ENCODE measurements at regions not wholly inside any gene's neighbourhood (a gene's known extent, or its start where the extent isn't known, plus 50 kb on each side); places are given as distances from the start of the nearest gene placed in this dataset.
"Not testable (repeated sequence)": the region's sequence is repeated elsewhere in the genome, so short reads cannot be mapped to it uniquely, and the experiment has no call there.

DNA sequence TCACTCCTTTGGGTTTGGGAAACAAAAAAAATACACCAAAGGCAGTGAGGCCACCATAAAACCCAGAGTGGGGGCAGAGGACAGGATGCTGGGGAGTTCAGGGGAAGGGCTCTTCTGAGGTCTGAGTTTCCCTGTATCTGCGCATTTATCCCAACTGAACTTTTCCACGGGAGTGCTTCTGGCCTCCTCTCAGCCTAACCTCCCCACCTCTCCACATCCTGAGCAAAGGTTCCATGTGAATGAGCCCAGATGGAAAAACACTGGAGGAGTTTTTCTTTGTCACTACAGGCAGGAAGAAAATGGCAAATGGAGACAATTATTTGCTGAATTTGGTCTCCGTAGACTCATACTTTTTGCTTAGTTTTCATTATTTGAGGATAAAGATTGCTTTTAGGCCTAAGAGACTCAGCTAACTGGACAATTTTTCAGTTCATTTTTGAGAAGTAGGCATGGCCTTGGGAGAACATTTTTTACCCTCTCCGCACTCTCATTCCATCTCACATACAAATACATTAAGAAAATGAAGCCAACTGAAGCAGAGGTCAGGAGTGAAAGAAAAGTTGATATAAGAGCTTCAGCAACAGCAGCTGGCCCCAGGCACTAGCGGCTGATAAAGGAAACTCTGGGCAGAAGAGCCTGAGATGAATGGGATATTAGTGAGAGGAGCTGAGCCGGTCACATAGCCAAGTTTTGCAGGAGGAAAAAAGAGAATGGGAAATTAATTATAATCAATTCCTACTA lies 82.6 kb upstream of the CYP1B1 start:
- in situ Hi-C loops (cut with HindIII; ENCODE audit: low pct_ligation_motif_present, low pct_unique_long_range_greater_than_20kb, low sequenced_read_pairs) = no loop called here
- DNase-seq = no peak

DNA sequence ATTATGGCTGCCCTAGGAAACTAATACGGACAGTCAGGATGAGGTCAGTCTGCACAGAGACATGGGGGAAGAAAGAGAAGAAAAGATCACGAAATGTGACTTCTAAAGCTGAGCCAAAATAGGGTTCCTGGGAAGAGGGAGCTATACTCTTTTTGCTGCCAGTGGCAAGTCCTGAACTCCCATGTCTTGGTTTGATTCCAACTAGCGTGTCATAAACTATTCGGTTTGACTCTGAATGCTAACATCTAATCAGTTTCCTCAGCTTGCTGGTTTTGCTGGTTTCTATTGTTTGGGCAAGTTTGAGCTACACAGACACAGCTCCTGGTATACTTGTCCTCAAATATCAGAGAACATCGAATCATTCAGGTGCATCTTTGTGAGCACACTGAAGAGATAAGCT lies 80.5 kb upstream of the CYP1B1 start:
- no peak for DNase-seq

DNA sequence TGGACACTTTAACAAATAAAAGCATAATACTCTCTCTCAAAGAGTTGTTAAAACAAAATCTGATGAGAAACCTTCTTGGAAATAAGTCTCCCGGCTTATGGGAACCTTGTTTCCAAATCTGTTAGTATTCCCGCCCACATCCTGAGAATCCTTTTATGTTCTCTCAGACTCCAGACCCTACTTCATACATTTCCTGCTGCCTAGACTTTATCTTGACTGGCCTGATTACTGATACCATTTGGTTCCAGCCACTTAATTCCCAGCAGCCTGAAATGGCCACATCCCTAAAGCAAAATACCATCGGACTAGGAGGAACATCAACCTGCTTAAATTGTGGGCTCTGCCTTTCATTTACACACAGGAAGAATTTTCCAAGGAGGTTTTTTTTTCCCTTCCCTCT lies 79.1 kb upstream of the CYP1B1 start:
- DNase-seq = no peak
- in situ Hi-C loops (cut with HindIII; ENCODE audit: low pct_ligation_motif_present, low pct_unique_long_range_greater_than_20kb, low sequenced_read_pairs) = no loop called here

More for the DNA sequence above, 80.5 kb upstream of the CYP1B1 start:
- in situ Hi-C loops (cut with HindIII; ENCODE audit: low pct_ligation_motif_present, low pct_unique_long_range_greater_than_20kb, low sequenced_read_pairs) = no loop called here

DNA sequence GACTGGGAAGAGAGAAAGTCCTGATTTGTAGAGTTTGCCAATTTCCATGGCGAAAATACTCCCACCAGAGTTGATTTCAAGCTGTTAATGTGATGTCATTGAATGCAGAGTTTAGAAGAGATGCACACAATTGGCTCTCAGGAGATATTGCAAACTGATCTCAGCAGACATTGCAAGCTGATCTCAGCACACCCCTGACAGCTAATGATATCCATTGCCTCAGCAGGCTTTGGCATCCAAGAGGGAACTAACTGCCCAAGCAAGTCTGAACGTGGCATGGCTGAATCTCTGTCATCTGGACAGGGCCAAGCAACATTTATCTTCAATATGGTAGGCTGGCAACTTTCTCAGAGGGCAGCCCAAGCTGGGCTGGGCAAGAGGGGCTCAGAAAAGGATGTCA lies 78.4 kb upstream of the CYP1B1 start:
- DNase-seq = no peak
- in situ Hi-C loops (cut with HindIII; ENCODE audit: low pct_ligation_motif_present, low pct_unique_long_range_greater_than_20kb, low sequenced_read_pairs) = no loop called here

DNA sequence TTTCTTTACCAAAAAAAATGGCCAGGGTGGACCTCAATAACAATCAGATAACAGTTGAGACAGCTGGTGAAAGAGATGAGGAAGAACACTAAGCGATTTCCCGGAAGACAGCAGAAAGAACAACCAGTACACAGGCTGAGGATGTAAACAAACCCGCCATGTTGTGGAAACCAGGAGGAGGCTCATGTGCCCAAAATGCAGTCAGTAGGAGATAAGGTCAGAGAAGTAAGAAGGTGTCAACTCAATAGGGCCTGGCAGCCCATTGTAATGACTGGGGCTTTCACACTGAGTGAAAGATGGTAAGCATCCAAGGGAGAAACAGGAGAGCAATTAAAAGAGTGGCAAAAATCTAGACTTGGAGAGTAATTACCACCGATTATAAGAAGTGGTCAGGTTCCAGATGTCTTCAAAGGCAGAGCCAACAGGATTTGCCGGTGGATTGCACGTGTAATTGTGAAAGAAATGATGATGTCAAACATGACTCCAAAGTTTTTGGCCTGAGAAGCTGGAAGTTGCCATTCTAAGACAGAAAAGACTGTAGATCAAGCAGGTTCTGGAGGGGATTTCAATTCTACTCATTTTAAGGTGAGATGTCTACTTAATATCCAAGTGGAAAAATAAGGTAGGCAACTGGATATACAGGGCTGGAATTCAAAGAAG lies 77.7 kb upstream of the CYP1B1 start:
- no peak for DNase-seq
- in situ Hi-C loops (cut with HindIII; ENCODE audit: low pct_ligation_motif_present, low pct_unique_long_range_greater_than_20kb, low sequenced_read_pairs) = no loop called here

DNA sequence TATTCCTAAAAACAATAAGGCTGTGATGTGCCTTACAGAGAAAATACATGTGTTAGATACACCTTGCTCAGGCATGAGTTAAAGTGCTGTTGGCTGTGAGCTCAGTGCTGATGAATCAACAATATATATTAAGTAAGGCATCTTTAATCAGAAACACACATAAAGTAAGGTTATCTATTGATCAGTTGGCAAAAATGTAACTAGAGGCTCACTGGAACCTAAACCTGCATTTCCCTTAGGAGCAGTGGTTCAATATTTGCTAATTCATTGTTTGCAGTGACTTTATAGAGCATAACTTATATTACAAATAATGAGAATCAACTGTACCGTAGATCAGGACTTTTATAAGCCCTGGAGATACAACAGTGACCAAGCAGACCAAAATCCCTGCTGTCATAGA lies 77.0 kb upstream of the CYP1B1 start:
- in situ Hi-C loops (cut with HindIII; ENCODE audit: low pct_ligation_motif_present, low pct_unique_long_range_greater_than_20kb, low sequenced_read_pairs) = no loop called here
- DNase-seq = no peak

DNA sequence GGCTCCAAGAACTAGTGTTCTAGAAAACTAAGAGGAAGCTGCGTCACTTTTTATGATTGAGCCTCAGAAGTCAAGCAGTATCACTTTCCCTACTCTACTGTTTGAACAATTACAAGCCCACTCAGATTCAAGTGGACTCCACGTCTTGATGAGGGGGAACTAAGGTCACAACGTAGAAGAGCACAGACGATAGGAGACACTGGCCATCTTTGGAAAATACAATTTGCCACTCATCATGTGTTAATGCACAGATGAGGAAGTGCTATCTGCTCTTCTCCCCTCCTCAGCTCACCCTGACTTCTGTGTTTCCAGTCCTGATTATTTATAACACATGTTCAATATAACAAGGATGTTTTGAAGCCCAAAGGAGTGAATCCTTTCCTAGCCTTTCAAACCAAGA lies 76.1 kb upstream of the CYP1B1 start:
- in situ Hi-C loops (cut with HindIII; ENCODE audit: low pct_ligation_motif_present, low pct_unique_long_range_greater_than_20kb, low sequenced_read_pairs) = no loop called here
- DNase-seq = no peak

DNA sequence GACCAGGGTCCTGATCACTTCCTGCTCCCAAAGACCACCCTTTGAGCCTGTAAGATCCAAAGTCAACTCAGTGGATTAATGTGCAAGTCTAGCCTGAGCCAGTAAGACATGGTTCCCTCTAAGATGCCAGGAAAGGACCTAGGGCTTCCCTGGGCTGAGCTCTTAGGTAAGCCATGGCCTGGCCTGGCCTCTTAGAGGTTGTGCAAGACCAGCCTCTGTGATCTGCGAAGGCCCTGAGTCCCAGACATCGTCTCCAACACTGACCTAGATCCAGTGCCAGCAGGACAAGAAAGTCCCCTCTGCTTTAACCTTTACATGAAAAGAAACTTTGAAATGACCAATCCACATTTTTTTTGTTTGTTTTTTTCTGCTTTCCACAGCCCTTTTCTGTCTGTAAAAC lies 73.6 kb upstream of the CYP1B1 start:
- in situ Hi-C loops (cut with HindIII; ENCODE audit: low pct_ligation_motif_present, low pct_unique_long_range_greater_than_20kb, low sequenced_read_pairs) = no loop called here
- no peak for DNase-seq

DNA sequence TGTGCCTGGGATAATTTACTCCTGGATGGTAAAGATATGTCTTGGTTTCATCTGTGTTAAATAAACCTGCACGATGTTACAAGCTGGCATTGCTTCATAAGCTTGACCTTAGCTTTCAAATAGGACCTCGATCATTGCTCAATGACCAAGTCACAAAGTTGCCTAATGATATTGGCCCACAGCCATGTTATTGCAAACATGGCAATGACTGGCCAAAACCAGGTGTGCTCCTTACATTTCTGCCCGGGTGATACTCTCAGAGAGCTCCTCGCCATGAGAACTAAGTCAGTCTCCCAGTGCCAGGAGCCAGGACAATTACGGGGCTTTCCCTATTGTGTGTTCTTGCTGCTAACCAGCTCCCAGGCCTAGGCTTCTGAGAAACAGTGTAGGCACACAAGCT lies 72.5 kb upstream of the CYP1B1 start:
- DNase-seq = no peak
- in situ Hi-C loops (cut with HindIII; ENCODE audit: low pct_ligation_motif_present, low pct_unique_long_range_greater_than_20kb, low sequenced_read_pairs) = no loop called here

DNA sequence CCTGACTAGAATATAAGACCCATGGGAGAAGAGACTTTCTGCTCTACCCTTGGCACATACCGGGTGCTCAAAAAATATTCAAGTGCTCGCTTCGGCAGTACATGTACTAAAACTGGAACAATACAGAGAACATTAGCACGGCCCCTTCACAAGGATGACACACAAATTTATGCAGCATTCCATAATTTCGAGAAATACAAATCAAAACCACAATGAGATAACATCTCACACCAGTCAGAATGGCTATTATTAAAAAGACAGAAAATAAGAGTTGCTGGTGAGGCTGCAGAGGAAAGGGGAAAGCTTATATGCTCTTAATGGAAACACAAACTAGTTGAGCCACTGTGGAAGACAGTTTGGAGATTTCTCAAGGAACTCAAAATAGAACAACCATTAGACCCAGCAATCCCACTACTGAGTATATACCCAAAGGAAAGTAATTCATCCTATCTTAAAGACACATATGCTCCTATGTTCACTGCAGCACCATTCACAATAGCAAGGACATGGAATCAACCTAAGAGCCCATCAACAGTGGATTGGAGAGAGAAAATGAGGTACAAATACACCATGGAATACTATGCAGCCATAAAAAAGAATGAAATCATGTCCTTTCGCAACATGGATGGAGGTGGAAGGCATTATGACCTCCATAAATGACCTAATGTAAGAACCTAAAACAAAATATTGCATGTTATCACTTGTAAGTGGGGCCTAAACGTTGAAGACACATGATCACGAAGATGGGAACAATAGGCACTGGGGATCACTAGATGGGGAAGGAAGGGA lies 71.6 kb upstream of the CYP1B1 start:
- in situ Hi-C loops (cut with HindIII; ENCODE audit: low pct_ligation_motif_present, low pct_unique_long_range_greater_than_20kb, low sequenced_read_pairs) = no loop called here
- DNase-seq = no peak

DNA sequence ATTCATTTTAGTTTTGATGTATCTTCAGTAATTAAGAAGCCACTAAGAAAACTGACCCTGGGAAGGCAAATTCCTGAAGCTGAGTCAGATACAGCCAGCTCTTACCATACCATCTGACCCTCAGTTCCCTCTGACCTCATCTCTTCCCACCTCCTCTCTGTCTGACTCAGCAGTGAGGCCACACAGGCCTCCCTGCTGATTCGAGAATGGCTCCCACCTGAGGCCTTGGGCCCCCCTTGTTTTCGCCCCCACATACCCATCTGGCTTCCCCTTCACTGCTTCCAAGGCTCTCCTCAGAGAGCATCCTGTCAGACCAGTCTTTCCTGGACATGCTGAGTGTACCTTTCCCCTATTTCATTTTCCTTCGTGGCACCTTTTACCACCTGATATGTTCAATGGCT lies 71.0 kb upstream of the CYP1B1 start:
- DNase-seq = peak; percentile 95
- in situ Hi-C loops (cut with HindIII; ENCODE audit: low pct_ligation_motif_present, low pct_unique_long_range_greater_than_20kb, low sequenced_read_pairs) = no loop called here

DNA sequence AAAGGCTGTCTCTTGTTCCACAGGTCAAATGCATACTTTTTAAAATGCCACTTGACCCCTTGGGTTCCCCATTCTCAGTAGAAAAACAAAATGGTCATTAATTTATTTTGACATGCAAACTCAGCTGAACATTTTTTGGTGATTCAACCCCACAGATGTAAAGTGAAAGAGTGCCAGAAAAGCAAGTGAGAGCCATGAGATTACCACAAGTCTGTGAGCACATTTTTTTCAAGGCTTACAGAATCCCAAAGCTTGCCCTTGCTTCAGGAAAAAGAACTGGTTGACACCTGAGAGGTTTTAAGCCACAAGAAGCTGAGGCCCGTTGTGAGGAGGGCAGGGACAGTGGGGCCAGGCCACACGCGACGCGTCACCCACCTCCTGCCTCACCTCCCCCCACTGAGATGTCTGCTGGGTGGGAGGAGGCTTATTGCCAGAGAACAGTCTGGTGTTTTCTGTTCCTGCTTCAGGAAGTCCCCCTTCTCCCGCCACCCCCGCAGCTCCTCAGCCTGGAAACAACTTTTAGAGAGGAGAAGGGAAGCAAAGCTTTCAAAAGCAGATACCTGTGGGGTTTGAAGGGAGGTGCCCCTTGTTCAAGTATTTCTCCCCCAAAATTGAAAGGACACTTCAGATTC lies 70.4 kb upstream of the CYP1B1 start:
- in situ Hi-C loops (cut with HindIII; ENCODE audit: low pct_ligation_motif_present, low pct_unique_long_range_greater_than_20kb, low sequenced_read_pairs) = no loop called here
- peak; percentile 81 for DNase-seq

DNA sequence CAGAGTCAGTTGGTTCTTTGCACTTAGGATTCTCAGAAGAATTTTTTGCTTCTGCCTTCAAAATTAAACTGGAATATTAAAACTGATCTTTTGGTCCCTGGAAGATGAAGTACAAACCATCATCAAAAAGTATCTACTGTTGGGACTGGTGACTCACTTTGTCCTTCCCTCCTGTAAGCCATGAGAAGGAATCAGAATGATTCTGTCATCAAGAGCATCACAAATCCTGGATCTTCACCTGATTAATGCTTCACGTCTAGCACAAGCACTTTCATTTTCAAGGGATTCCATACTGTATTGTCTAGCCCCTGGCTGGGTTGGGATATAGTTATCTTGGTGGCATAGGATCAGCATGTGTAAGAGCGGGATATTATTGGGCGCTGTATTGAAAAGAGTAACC lies 69.3 kb upstream of the CYP1B1 start:
- in situ Hi-C loops (cut with HindIII; ENCODE audit: low pct_ligation_motif_present, low pct_unique_long_range_greater_than_20kb, low sequenced_read_pairs) = no loop called here
- DNase-seq = no peak

DNA sequence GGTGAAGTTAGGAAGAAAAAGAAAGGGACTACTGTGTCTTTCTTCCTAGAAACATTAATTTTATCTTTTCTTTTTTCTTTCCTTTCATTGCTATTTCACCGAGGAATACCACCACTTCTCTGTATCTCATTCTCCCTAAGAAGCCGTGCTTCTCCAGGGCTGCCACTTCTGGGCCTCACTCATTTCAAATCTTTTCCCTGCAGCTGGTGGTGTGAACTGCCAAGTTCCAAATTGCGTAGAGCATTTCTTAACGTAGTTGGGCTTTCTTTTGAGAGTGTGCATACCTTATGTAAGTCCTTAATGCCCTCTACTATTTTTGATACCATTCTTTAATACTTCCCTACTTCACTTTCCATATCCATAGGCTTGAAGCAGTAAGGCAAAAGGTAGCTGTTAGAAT lies 66.7 kb upstream of the CYP1B1 start:
- no peak for DNase-seq
- in situ Hi-C loops (cut with HindIII; ENCODE audit: low pct_ligation_motif_present, low pct_unique_long_range_greater_than_20kb, low sequenced_read_pairs) = no loop called here

DNA sequence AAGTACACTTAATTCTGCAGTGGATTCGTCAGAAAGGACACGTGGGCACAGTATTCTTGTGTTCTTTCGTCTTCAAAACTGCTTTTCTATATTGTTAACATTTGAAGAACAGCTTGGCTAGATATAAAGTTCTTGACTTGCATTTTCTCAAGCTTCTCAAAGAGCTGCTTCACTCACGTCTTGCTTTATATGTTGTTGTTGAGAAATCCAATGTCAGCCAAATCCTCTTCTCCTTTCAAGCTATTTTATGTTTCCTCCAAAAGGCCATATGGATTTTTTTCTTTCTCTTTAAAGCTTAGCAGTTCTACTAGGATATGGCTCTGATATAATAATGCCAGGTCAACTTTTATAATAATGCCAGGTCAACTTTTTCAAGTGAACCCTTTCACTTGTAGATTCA lies 65.5 kb upstream of the CYP1B1 start:
- DNase-seq = no peak
- in situ Hi-C loops (cut with HindIII; ENCODE audit: low pct_ligation_motif_present, low pct_unique_long_range_greater_than_20kb, low sequenced_read_pairs) = no loop called here

DNA sequence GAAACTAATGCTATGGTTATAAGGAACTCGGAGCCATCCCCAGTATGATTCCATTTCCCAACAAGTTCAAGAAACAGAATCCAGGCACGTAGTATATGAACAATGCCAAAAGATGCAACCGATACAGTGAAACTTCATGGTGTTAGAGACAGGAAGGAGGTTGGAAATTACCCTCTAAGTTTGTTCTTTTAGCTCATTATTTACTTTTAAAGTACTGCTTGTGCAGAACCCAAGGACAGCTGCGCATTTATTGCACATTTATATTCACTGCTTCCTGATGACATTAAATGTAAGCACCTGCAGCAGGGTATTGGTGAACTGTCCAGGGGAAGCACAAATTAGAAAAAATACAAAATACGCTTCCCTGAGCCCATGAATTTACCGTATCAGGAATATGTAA lies 63.0 kb upstream of the CYP1B1 start:
- no peak for DNase-seq
- in situ Hi-C loops (cut with HindIII; ENCODE audit: low pct_ligation_motif_present, low pct_unique_long_range_greater_than_20kb, low sequenced_read_pairs) = no loop called here

DNA sequence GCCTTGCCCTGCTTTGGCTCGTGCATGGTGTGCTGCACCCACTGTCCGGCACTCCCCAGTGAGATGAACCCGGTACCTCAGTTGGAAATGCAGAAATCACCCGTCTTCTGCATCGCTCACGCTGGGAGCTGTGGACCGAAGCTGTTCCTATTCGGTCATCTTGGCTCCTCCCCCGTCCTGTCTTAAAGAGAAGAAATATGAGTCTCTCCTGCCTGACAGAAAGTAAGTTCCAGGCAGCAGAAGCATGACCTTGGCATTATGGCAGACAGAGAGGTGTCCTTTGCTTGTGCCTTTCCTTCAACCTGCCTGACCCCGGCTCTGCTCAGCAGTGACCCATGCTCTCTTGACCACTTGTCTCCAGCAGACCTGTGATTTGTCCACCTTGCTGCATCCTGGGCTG lies 62.5 kb upstream of the CYP1B1 start:
- in situ Hi-C loops (cut with HindIII; ENCODE audit: low pct_ligation_motif_present, low pct_unique_long_range_greater_than_20kb, low sequenced_read_pairs) = no loop called here
- no peak for DNase-seq

DNA sequence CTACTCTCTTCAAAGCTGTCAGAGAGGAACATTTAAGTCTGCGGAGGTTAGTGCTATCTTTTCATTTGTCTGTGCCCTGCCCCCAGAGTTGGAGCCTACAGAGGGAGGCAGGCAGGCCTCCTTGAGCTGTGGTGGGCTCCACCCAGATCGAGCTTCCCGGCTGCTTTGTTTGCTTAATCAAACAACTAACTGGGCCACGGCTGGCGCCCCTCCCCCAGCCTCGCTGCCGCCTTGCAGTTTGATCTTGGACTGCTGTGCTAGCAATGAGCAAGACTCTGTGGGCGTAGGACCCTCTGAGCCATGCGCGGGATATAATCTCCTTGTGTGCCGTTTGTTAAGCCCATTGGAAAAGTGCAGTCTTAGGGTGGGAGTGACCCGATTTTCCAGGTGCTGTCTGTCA lies 62.0 kb upstream of the CYP1B1 start:
- in situ Hi-C loops (cut with HindIII; ENCODE audit: low pct_ligation_motif_present, low pct_unique_long_range_greater_than_20kb, low sequenced_read_pairs); DNase-seq: not testable (repeated sequence)

DNA sequence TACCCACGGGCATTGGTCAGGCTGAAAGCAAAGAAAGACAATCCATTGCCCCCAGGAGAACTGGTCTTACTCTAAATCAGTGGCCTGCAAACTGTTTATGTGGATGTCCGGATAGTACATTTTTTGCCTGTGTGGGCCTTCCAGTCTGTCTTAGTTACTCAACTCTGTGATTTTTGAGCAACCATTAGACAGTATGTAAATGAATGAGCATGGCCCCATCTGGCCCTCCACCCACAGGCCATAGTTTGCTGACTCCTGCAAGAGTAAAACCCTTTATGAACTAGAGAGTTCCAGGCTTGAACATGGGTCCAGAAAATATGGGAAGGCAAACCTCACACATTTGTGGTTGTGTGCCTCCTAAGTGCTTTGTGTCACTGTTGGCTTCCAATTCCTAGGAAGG lies 55.7 kb upstream of the CYP1B1 start:
- in situ Hi-C loops (cut with HindIII; ENCODE audit: low pct_ligation_motif_present, low pct_unique_long_range_greater_than_20kb, low sequenced_read_pairs) = no loop called here
- no peak for DNase-seq
